ENCODE measurements at regions not wholly inside any gene's neighbourhood (a gene's known extent, or its start where the extent isn't known, plus 50 kb on each side); places are given as distances from the start of the nearest gene placed in this dataset.

- Histone ChIP-seq H3K4me1 (ENCODE audit: insufficient read depth, low read length, severe bottlenecking) (no peaks in the 10 kb centered on the region), H4K20me1 (ENCODE audit: insufficient read depth, low read length) (no peaks in the 10 kb centered on the region), H3K9me3 (ENCODE audit: low read length) (no peaks in the 10 kb centered on the region), H3K9ac (ENCODE audit: low read length) (no peak overlapping the region), H3K27me3 (ENCODE audit: insufficient read depth, low read length) (no peaks in the 10 kb centered on the region), H3K27ac (ENCODE audit: low read depth, low read length, poor library complexity, severe bottlenecking) (no peak overlapping the region), H3F3A (ENCODE audit: insufficient read depth, low read length) (no peaks in the 10 kb centered on the region), H3K4me2 (ENCODE audit: low read length) (no peak overlapping the region), H3K79me2 (ENCODE audit: insufficient read depth, low read length) (no peaks in the 10 kb centered on the region), H3K9me2 (ENCODE audit: low read depth, low read length) (no peaks in the 10 kb centered on the region), H2AFZ (ENCODE audit: low read length) (no peak overlapping the region), H3K36me3 (ENCODE audit: insufficient read depth, low read length) (no peaks in the 10 kb centered on the region), H3K4me3 (ENCODE audit: low read depth, low read length, poor library complexity, severe bottlenecking) (no peak overlapping the region)
- TF ChIP-seq EZH2 (IDR thresholded peaks at IDR 0.05; ENCODE audit: borderline replicate concordance, low read length): no peak
Observed at GRCh38 chrX:51437521-51437920, 58.9 kb downstream of the NUDT11 start.

GRCh38 chrX:51435101-51435500, 61.3 kb downstream of the NUDT11 start:
- Histone ChIP-seq H3K9ac (ENCODE audit: low read length) (no peak overlapping the region), H3K36me3 (ENCODE audit: insufficient read depth, low read length) (no peaks in the 10 kb centered on the region), H3K4me1 (ENCODE audit: insufficient read depth, low read length, severe bottlenecking) (no peaks in the 10 kb centered on the region), H3K9me3 (ENCODE audit: low read length) (no peaks in the 10 kb centered on the region), H4K20me1 (ENCODE audit: insufficient read depth, low read length) (no peaks in the 10 kb centered on the region), H3F3A (ENCODE audit: insufficient read depth, low read length) (no peaks in the 10 kb centered on the region), H3K79me2 (ENCODE audit: insufficient read depth, low read length) (no peaks in the 10 kb centered on the region), H3K27ac (ENCODE audit: low read depth, low read length, poor library complexity, severe bottlenecking) (no peak overlapping the region), H3K4me2 (ENCODE audit: low read length) (no peak overlapping the region), H3K4me3 (ENCODE audit: low read depth, low read length, poor library complexity, severe bottlenecking) (no peak overlapping the region), H3K9me2 (ENCODE audit: low read depth, low read length) (no peaks in the 10 kb centered on the region), H2AFZ (ENCODE audit: low read length) (no peak overlapping the region), H3K27me3 (ENCODE audit: insufficient read depth, low read length) (no peaks in the 10 kb centered on the region)
- TF ChIP-seq CTCF (IDR thresholded peaks at IDR 0.05; ENCODE audit: low read length) (no peak), EZH2 (IDR thresholded peaks at IDR 0.05; ENCODE audit: borderline replicate concordance, low read length) (no peak)

- no peaks in the 10 kb centered on the region for H3K4me1 ChIP-seq (ENCODE audit: insufficient read depth, low read length, severe bottlenecking)
- TF ChIP-seq EZH2 (IDR thresholded peaks at IDR 0.05; ENCODE audit: borderline replicate concordance, low read length) (no peak), CTCF (IDR thresholded peaks at IDR 0.05; ENCODE audit: low read length) (no peak)
Observed at GRCh38 chrX:51421972-51422597, 74.3 kb downstream of the NUDT11 start.

GRCh38 chrX:51420610-51421009, 75.8 kb downstream of the NUDT11 start:
- Histone ChIP-seq H4K20me1 (ENCODE audit: insufficient read depth, low read length) (no peaks in the 10 kb centered on the region), H3K79me2 (ENCODE audit: insufficient read depth, low read length) (no peaks in the 10 kb centered on the region), H3K27me3 (ENCODE audit: insufficient read depth, low read length) (no peaks in the 10 kb centered on the region), H3K4me1 (ENCODE audit: insufficient read depth, low read length, severe bottlenecking) (no peaks in the 10 kb centered on the region), H3K9ac (ENCODE audit: low read length) (no peak overlapping the region), H3K27ac (ENCODE audit: low read depth, low read length, poor library complexity, severe bottlenecking) (no peak overlapping the region), H3K9me3 (ENCODE audit: low read length) (no peaks in the 10 kb centered on the region), H3F3A (ENCODE audit: insufficient read depth, low read length) (no peaks in the 10 kb centered on the region), H2AFZ (ENCODE audit: low read length) (no peak overlapping the region), H3K36me3 (ENCODE audit: insufficient read depth, low read length) (no peaks in the 10 kb centered on the region), H3K9me2 (ENCODE audit: low read depth, low read length) (no peaks in the 10 kb centered on the region), H3K4me3 (ENCODE audit: low read depth, low read length, poor library complexity, severe bottlenecking) (no peak overlapping the region), H3K4me2 (ENCODE audit: low read length) (no peak overlapping the region)
- TF ChIP-seq CTCF (IDR thresholded peaks at IDR 0.05; ENCODE audit: low read length): peak; percentile 42
- TF ChIP-seq EZH2 (IDR thresholded peaks at IDR 0.05; ENCODE audit: borderline replicate concordance, low read length): no peak

More at GRCh38 chrX:51421972-51422597, 74.3 kb downstream of the NUDT11 start:
- H3K27me3 ChIP-seq (ENCODE audit: insufficient read depth, low read length): no peaks in the 10 kb centered on the region
- H3K4me3 ChIP-seq (ENCODE audit: low read depth, low read length, poor library complexity, severe bottlenecking): no peak overlapping the region
- no peaks in the 10 kb centered on the region for H3F3A ChIP-seq (ENCODE audit: insufficient read depth, low read length)
- no peaks in the 10 kb centered on the region for H3K36me3 ChIP-seq (ENCODE audit: insufficient read depth, low read length)
- H3K79me2 ChIP-seq (ENCODE audit: insufficient read depth, low read length): no peaks in the 10 kb centered on the region
- H3K27ac ChIP-seq (ENCODE audit: low read depth, low read length, poor library complexity, severe bottlenecking): no peak overlapping the region
- no peak overlapping the region for H3K4me2 ChIP-seq (ENCODE audit: low read length)
- no peak overlapping the region for H2AFZ ChIP-seq (ENCODE audit: low read length)
- H3K9me2 ChIP-seq (ENCODE audit: low read depth, low read length): no peaks in the 10 kb centered on the region
- no peak overlapping the region for H3K9ac ChIP-seq (ENCODE audit: low read length)
- H3K9me3 ChIP-seq (ENCODE audit: low read length): no peaks in the 10 kb centered on the region
- no peaks in the 10 kb centered on the region for H4K20me1 ChIP-seq (ENCODE audit: insufficient read depth, low read length)

Measured in OCI-LY1 (cell line).